ENCODE measurements at regions not wholly inside any gene's neighbourhood (a gene's known extent, or its start where the extent isn't known, plus 50 kb on each side); places are given as distances from the start of the nearest gene placed in this dataset.

DNA sequence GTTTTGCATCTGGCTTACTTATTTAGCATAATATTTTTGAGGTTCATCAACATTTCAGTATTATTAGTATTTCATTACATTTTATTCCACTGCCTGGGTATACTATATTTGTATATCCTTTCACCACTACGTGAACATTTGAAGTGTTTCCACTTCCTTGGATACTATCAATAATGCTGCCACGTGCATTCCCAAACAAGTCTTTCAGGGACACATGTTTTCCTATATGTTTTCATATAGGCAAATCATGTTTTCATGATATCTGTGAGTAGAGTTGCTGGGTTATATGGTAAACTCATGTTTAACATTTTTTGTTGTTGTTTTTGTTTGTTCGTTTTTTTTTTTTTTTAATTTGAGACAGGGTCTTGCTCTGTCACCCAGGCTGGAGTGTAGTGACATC is 380.1 kb downstream of the OMA1 start:
- TF ChIP-seq TCF12 (IDR thresholded peaks at IDR 0.05; ENCODE audit: low read depth) (no peak), REST (IDR thresholded peaks at IDR 0.05; ENCODE audit: low read depth) (no peak), CREB1 (IDR thresholded peaks at IDR 0.05; ENCODE audit: low read depth) (no peak), EP300 (IDR thresholded peaks at IDR 0.05; ENCODE audit: borderline replicate concordance) (no peak), RAD21 (IDR thresholded peaks at IDR 0.05; ENCODE audit: low read depth) (no peak), CEBPB (IDR thresholded peaks at IDR 0.05) (no peak), FOXM1 (IDR thresholded peaks at IDR 0.05; ENCODE audit: borderline replicate concordance, low read depth) (no peak), NFIC (IDR thresholded peaks at IDR 0.05) (no peak), YY1 (IDR thresholded peaks at IDR 0.05; ENCODE audit: low read depth) (no peak), ZBTB7A (IDR thresholded peaks at IDR 0.05; ENCODE audit: low read depth) (no peak), EGR1 (IDR thresholded peaks at IDR 0.05) (no peak), TEAD4 (IDR thresholded peaks at IDR 0.05) (no peak), TAF1 (IDR thresholded peaks at IDR 0.05; ENCODE audit: low read depth) (no peak)
- TF ChIP-seq, protein P1, sequence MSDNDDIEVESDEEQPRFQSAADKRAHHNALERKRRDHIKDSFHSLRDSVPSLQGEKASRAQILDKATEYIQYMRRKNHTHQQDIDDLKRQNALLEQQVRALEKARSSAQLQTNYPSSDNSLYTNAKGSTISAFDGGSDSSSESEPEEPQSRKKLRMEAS (IDR thresholded peaks at IDR 0.05), result no peak
- TF ChIP-seq, protein P2, sequence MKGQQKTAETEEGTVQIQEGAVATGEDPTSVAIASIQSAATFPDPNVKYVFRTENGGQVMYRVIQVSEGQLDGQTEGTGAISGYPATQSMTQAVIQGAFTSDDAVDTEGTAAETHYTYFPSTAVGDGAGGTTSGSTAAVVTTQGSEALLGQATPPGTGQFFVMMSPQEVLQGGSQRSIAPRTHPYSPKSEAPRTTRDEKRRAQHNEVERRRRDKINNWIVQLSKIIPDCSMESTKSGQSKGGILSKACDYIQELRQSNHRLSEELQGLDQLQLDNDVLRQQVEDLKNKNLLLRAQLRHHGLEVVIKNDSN (IDR thresholded peaks at IDR 0.05), result no peak

- TF ChIP-seq YY1 (IDR thresholded peaks at IDR 0.05; ENCODE audit: low read depth) (no peak), TAF1 (IDR thresholded peaks at IDR 0.05; ENCODE audit: low read depth) (no peak), REST (IDR thresholded peaks at IDR 0.05; ENCODE audit: low read depth) (no peak), NFIC (IDR thresholded peaks at IDR 0.05) (no peak), CEBPB (IDR thresholded peaks at IDR 0.05) (no peak), TCF12 (IDR thresholded peaks at IDR 0.05; ENCODE audit: low read depth) (no peak), RAD21 (IDR thresholded peaks at IDR 0.05; ENCODE audit: low read depth) (no peak), EP300 (IDR thresholded peaks at IDR 0.05; ENCODE audit: borderline replicate concordance) (no peak), TEAD4 (IDR thresholded peaks at IDR 0.05) (no peak), FOXM1 (IDR thresholded peaks at IDR 0.05; ENCODE audit: borderline replicate concordance, low read depth) (no peak), CREB1 (IDR thresholded peaks at IDR 0.05; ENCODE audit: low read depth) (no peak), ZBTB7A (IDR thresholded peaks at IDR 0.05; ENCODE audit: low read depth) (no peak)
- TF ChIP-seq, protein P2 (IDR thresholded peaks at IDR 0.05), result no peak
- TF ChIP-seq, protein P1 (IDR thresholded peaks at IDR 0.05), result no peak
These were observed 381.5 kb downstream of the OMA1 start for GRCh38 chr1:58165073-58165472.

- TF ChIP-seq RAD21 (IDR thresholded peaks at IDR 0.05; ENCODE audit: low read depth), result peak; percentile 60
- TF ChIP-seq TCF12 (IDR thresholded peaks at IDR 0.05; ENCODE audit: low read depth), result no peak
These were observed 383.5 kb downstream of the OMA1 start for GRCh38 chr1:58162952-58163550.

- no peak for TF ChIP-seq EP300 (IDR thresholded peaks at IDR 0.05; ENCODE audit: borderline replicate concordance)
- TF ChIP-seq CEBPB (IDR thresholded peaks at IDR 0.05), result no peak
- TF ChIP-seq EGR1 (IDR thresholded peaks at IDR 0.05), result no peak
- no peak for TF ChIP-seq TCF12 (IDR thresholded peaks at IDR 0.05; ENCODE audit: low read depth)
- TF ChIP-seq CREB1 (IDR thresholded peaks at IDR 0.05; ENCODE audit: low read depth), result no peak
- TF ChIP-seq REST (IDR thresholded peaks at IDR 0.05; ENCODE audit: low read depth), result no peak
- no peak for TF ChIP-seq ZBTB7A (IDR thresholded peaks at IDR 0.05; ENCODE audit: low read depth)
- TF ChIP-seq, protein P2 (IDR thresholded peaks at IDR 0.05), result no peak
- TF ChIP-seq YY1 (IDR thresholded peaks at IDR 0.05; ENCODE audit: low read depth), result no peak
- no peak for TF ChIP-seq TEAD4 (IDR thresholded peaks at IDR 0.05)
- TF ChIP-seq, protein P1 (IDR thresholded peaks at IDR 0.05), result no peak
- TF ChIP-seq FOXM1 (IDR thresholded peaks at IDR 0.05; ENCODE audit: borderline replicate concordance, low read depth), result no peak
These were observed 387.1 kb downstream of the OMA1 start for GRCh38 chr1:58159434-58159830.

Data from Ishikawa (cell line).